GM23338 (cell line): ENCODE measurements at regions not wholly inside any gene's neighbourhood (a gene's known extent, or its start where the extent isn't known, plus 50 kb on each side); places are given as distances from the start of the nearest gene placed in this dataset.

Source experiments
- ATAC-seq: fragments of 200-7000 bp; cut with Tn5 transposase; 3 replicates; pipeline ENCODE4 v1.9.1; 2020
- DNase-seq: peaks from one replicate; pipeline ENCODE4 v3.0.0-alpha.2; 2015; ENCODE audit warnings: low spot score
- H2AFZ ChIP-seq: fragments of 200-600 bp; sonication (generic); 2 replicates; pipeline ENCODE4 v1.8.0; 2016; ENCODE audit warnings: antibody characterized with exemption, mild to moderate bottlenecking, moderate library complexity
- H3F3A ChIP-seq: fragments of 200-600 bp; sonication (generic); replicated peaks from 2 replicates; pipeline ENCODE4 v1.8.0; 2017; ENCODE audit warnings: antibody characterized with exemption, mixed run types, low read depth
- H3K27ac ChIP-seq: fragments of 200-600 bp; sonication (generic); 2 replicates; pipeline ENCODE4 v1.6.1; 2016; ENCODE audit warnings: low read depth
- H3K27me3 ChIP-seq: fragments of 200-600 bp; sonication (generic); 2 replicates; pipeline ENCODE4 v1.8.0; 2016; ENCODE audit warnings: mild to moderate bottlenecking, mixed run types, moderate library complexity; ENCODE audit not compliant: insufficient read depth
- H3K36me3 ChIP-seq: fragments of 200-600 bp; sonication (generic); 2 replicates; pipeline ENCODE4 v1.8.0; 2016; ENCODE audit warnings: mild to moderate bottlenecking; ENCODE audit not compliant: insufficient read depth
- H3K4me1 ChIP-seq: fragments of 200-600 bp; sonication (generic); 2 replicates; pipeline ENCODE4 v1.8.0; 2016; ENCODE audit warnings: mild to moderate bottlenecking, moderate library complexity; ENCODE audit not compliant: insufficient read depth
- H3K4me2 ChIP-seq: fragments of 200-600 bp; sonication (generic); 2 replicates; pipeline ENCODE4 v1.7.1; 2017; ENCODE audit warnings: mixed run types
- H3K4me3 ChIP-seq: fragments of 200-600 bp; sonication (generic); 2 replicates; pipeline ENCODE4 v1.6.1; 2016; ENCODE audit warnings: mixed run types
- H3K79me2 ChIP-seq: fragments of 200-600 bp; sonication (generic); replicated peaks from 2 replicates; pipeline ENCODE4 v1.8.0; 2017; ENCODE audit warnings: mild to moderate bottlenecking; ENCODE audit not compliant: insufficient read depth
- H3K9me2 ChIP-seq: fragments of 200-600 bp; sonication (generic); 2 replicates; pipeline ENCODE4 v1.8.0; 2017; ENCODE audit not compliant: insufficient read depth
- H4K20me1 ChIP-seq: fragments of 200-600 bp; sonication (generic); replicated peaks from 2 replicates; pipeline ENCODE4 v1.8.0; 2017; ENCODE audit warnings: mild to moderate bottlenecking; ENCODE audit not compliant: insufficient read depth
- H3K27ac Mint-ChIP-seq: 2 replicates; pipeline ENCODE4 v1.8.0; 2020; ENCODE audit warnings: inconsistent platforms, mild to moderate bottlenecking, moderate library complexity, mixed read lengths
- H3K27me3 Mint-ChIP-seq: 3 replicates; pipeline ENCODE4 v1.8.0; 2022; ENCODE audit warnings: low read depth, mild to moderate bottlenecking, moderate library complexity, mixed read lengths, inconsistent platforms; ENCODE audit not compliant: insufficient read depth, poor library complexity
- H3K36me3 Mint-ChIP-seq: 3 replicates; pipeline ENCODE4 v1.8.0; 2021; ENCODE audit warnings: low read depth, mild to moderate bottlenecking, inconsistent platforms, moderate library complexity, mixed read lengths
- H3K4me1 Mint-ChIP-seq: 3 replicates; pipeline ENCODE4 v1.8.0; 2020; ENCODE audit warnings: mild to moderate bottlenecking, inconsistent platforms, mixed read lengths
- H3K4me3 Mint-ChIP-seq: 3 replicates; pipeline ENCODE4 v1.8.0; 2021; ENCODE audit warnings: moderate library complexity, mild to moderate bottlenecking, inconsistent platforms, mixed read lengths
- H3K9me3 Mint-ChIP-seq: 3 replicates; pipeline ENCODE4 v1.8.0; 2020; ENCODE audit warnings: moderate library complexity, mild to moderate bottlenecking, inconsistent platforms, mixed read lengths
- CREB1 ChIP-seq: fragments of 250-450 bp; sonication (Bioruptor Pico); IDR thresholded peaks from 2 replicates; pipeline ENCODE4 v1.5.0; 2020; ENCODE audit warnings: low read depth, mild to moderate bottlenecking, moderate library complexity
- EZH2phosphoT487 ChIP-seq: fragments of 200-600 bp; sonication (generic); IDR thresholded peaks from one replicate; pipeline ENCODE4 v1.8.1; 2018; ENCODE audit warnings: antibody characterized with exemption; ENCODE audit not compliant: unreplicated experiment
- ZNF331 ChIP-seq: fragments of 250-450 bp; sonication (Bioruptor Pico); IDR thresholded peaks from 2 replicates; pipeline ENCODE4 v1.5.0; 2020; ENCODE audit warnings: low read depth, mild to moderate bottlenecking, moderate library complexity
- ZNF462 ChIP-seq: fragments of 250-450 bp; sonication (Bioruptor Pico); IDR thresholded peaks from 2 replicates; pipeline ENCODE4 v1.5.0; 2020; ENCODE audit warnings: mild to moderate bottlenecking, moderate library complexity

DNA sequence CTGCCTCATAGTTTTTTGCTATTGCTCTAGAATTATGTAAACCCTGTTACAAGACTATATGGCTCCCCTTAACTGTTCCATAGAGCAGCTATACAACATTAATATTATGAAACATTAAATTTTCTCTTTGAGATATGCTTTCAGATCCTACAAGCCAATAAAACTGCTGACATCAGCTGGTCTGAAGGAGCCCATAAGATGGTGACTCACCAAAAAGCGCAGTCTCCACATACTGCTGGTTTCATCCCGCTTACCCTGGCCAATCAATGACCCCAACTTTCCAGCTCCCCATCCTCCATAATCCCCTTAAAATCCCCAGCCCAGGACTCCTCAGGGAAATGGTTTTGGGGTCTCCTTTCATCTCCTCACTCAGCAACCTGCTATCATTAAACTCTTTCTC lies 172.7 kb downstream of the NSG2 start:
- no peak overlapping the region for H3K27ac ChIP-seq
- Mint-ChIP-seq H3K36me3 (no peaks in the 10 kb centered on the region), H3K27ac (no peak overlapping the region), H3K4me3 (no peak overlapping the region), H3K4me1 (no peaks in the 10 kb centered on the region), H3K9me3 (no peaks in the 10 kb centered on the region), H3K27me3 (peaks cover 4% of the 10 kb centered on the region)
- no peak overlapping the region for H3K4me3 ChIP-seq
- H3K9me2 ChIP-seq, result no peaks in the 10 kb centered on the region
- no peaks in the 10 kb centered on the region for H3K79me2 ChIP-seq
- TF ChIP-seq ZNF462 (CRISPR knock-in tag), result no peak
- TF ChIP-seq EZH2phosphoT487, result no peak
- TF ChIP-seq ZNF331, result no peak
- no peaks in the 10 kb centered on the region for H4K20me1 ChIP-seq
- no peak for DNase-seq
- no peak overlapping the region for H3K4me2 ChIP-seq
- H3K36me3 ChIP-seq, result no peaks in the 10 kb centered on the region
- H3F3A ChIP-seq, result no peaks in the 10 kb centered on the region
- H3K4me1 ChIP-seq, result no peaks in the 10 kb centered on the region
- no peak for ATAC-seq
- H3K27me3 ChIP-seq, result no peaks in the 10 kb centered on the region
- H2AFZ ChIP-seq, result no peak overlapping the region

DNA sequence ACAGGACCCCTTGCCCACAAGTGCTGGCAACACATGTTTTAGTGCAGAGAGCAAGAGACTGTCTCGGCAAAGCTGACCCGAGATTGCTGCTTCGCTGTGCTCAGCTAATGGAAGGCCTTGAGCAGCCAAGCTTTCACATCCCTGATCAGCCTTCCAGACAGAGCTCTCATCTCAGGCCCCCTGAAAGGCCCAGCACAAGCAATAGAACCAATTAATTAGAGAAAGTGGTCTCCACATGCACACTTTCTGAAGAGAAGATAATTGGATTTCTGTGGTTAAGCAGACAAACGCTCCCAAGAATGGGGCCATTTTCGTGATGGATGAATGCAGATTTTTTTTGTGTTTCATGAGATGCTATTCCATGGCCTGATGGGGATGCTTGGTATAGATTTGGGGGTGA lies 174.9 kb downstream of the NSG2 start:
- Histone ChIP-seq H3K4me2 (no peak overlapping the region), H3K4me3 (no peak overlapping the region), H3K27me3 (no peaks in the 10 kb centered on the region), H3K9me2 (no peaks in the 10 kb centered on the region), H3K36me3 (no peaks in the 10 kb centered on the region), H3K79me2 (no peaks in the 10 kb centered on the region), H2AFZ (no peak overlapping the region), H3F3A (no peaks in the 10 kb centered on the region), H3K27ac (no peak overlapping the region), H4K20me1 (no peaks in the 10 kb centered on the region), H3K4me1 (no peaks in the 10 kb centered on the region)
- Mint-ChIP-seq H3K27me3 (peaks cover 1% of the 10 kb centered on the region), H3K36me3 (no peaks in the 10 kb centered on the region), H3K27ac (no peak overlapping the region), H3K9me3 (no peaks in the 10 kb centered on the region), H3K4me1 (peaks cover 2% of the 10 kb centered on the region; the same call in 2 of the 3 replicates), H3K4me3 (no peak overlapping the region)
- DNase-seq, result no peak
- TF ChIP-seq EZH2phosphoT487, result no peak
- TF ChIP-seq CREB1 (CRISPR knock-in tag), result no peak
- no peak for ATAC-seq
